Retinal pigment epithelial cell (primary cell): ENCODE measurements at regions not wholly inside any gene's neighbourhood (a gene's known extent, or its start where the extent isn't known, plus 50 kb on each side); places are given as distances from the start of the nearest gene placed in this dataset.
"Not testable (repeated sequence)": the region's sequence is repeated elsewhere in the genome, so short reads cannot be mapped to it uniquely, and the experiment has no call there.

Experiments used
- DNase-seq: peaks from one replicate; pipeline ENCODE4 v3.0.0-alpha.2; 2010; ENCODE audit warnings: low read depth
- H3K4me3 ChIP-seq: 2 replicates; pipeline ENCODE4 v1.5.1; 2011; ENCODE audit warnings: mild to moderate bottlenecking, low read length, control low read depth, moderate library complexity
- CTCF ChIP-seq: conservative IDR thresholded peaks from 2 replicates; pipeline ENCODE4 v1.5.1; 2011; ENCODE audit warnings: low read depth, low read length, control low read depth, inconsistent platforms

- no peak overlapping the region for H3K4me3 ChIP-seq
- no peak for DNase-seq
- no peak for TF ChIP-seq CTCF
These were observed 155.4 kb upstream of the KCND3 start for GRCh38 chr1:112144733-112145426.

- DNase-seq: no peak
- no peak overlapping the region for H3K4me3 ChIP-seq
- no peak for TF ChIP-seq CTCF
These were observed 156.8 kb upstream of the KCND3 start for GRCh38 chr1:112146201-112146715.

- H3K4me3 ChIP-seq, DNase-seq: not testable (repeated sequence)
These were observed 170.7 kb upstream of the KCND3 start for GRCh38 chr1:112160214-112160613.

- no peak for DNase-seq
- no peak for TF ChIP-seq CTCF
- no peak overlapping the region for H3K4me3 ChIP-seq
These were observed 175.9 kb upstream of the KCND3 start for GRCh38 chr1:112165375-112165774.

GRCh38 chr1:112169517-112169916 lies 180.0 kb upstream of the KCND3 start:
- DNase-seq: no peak
- no peak for TF ChIP-seq CTCF
- no peak overlapping the region for H3K4me3 ChIP-seq

- peak; percentile 8 for DNase-seq
- no peak for TF ChIP-seq CTCF
These were observed 182.9 kb upstream of the KCND3 start for GRCh38 chr1:112172294-112172882.

GRCh38 chr1:112177314-112177713 lies 187.8 kb upstream of the KCND3 start:
- no peak overlapping the region for H3K4me3 ChIP-seq
- no peak for TF ChIP-seq CTCF
- DNase-seq: no peak

More at GRCh38 chr1:112172294-112172882, 182.9 kb upstream of the KCND3 start:
- H3K4me3 ChIP-seq: no peak overlapping the region
